Dermis microvascular lymphatic vessel endothelial cell (primary cell): ENCODE measurements at regions not wholly inside any gene's neighbourhood (a gene's known extent, or its start where the extent isn't known, plus 50 kb on each side); places are given as distances from the start of the nearest gene placed in this dataset.
A peak's percentile ranks its signal among the peaks of the same experiment; 100 is the strongest.
"Not testable (repeated sequence)": the region's sequence is repeated elsewhere in the genome, so short reads cannot be mapped to it uniquely, and the experiment has no call there.

Source experiments
- DNase-seq, 2 donors: peaks; one replicate each; pipeline versions ENCODE4 v3.0.0 to v3.0.0-alpha.2; 2010; ENCODE audit warnings: low read depth in 2 of 2

- not testable (repeated sequence) for DNase-seq
Observed at GRCh38 chr5:82434696-82435660, 156.8 kb upstream of the RPS23 start.

GRCh38 chr5:82426464-82427154, 148.5 kb upstream of the RPS23 start:
- DNase-seq = no peak

GRCh38 chr5:82425591-82425990, 147.4 kb upstream of the RPS23 start:
- DNase-seq = peak in 1 of 2 donors; percentile 11

- no peak for DNase-seq
Observed at GRCh38 chr5:82424211-82424610, 146.1 kb upstream of the RPS23 start.

- DNase-seq = peak; percentile 52 to 71
Observed at GRCh38 chr5:82422751-82423181, 144.6 kb upstream of the RPS23 start.

GRCh38 chr5:82422001-82422740, 144.0 kb upstream of the RPS23 start:
- no peak for DNase-seq

GRCh38 chr5:82421119-82421518, 143.0 kb upstream of the RPS23 start:
- peak in 1 of 2 donors; percentile 83 for DNase-seq

GRCh38 chr5:82420524-82420923, 142.4 kb upstream of the RPS23 start:
- not testable (repeated sequence) for DNase-seq

GRCh38 chr5:82419559-82420332, 141.6 kb upstream of the RPS23 start:
- DNase-seq = no peak

- no peak for DNase-seq
Observed at GRCh38 chr5:82418608-82418950, 140.4 kb upstream of the RPS23 start.

GRCh38 chr5:82417776-82418607, 139.8 kb upstream of the RPS23 start:
- DNase-seq = no peak

- no peak for DNase-seq
Observed at GRCh38 chr5:82416512-82416911, 138.4 kb upstream of the RPS23 start.

- DNase-seq = no peak
Observed at GRCh38 chr5:82414041-82414388, 135.9 kb upstream of the RPS23 start.

GRCh38 chr5:82413302-82414040, 135.3 kb upstream of the RPS23 start:
- no peak for DNase-seq

GRCh38 chr5:82408033-82408432, 129.9 kb upstream of the RPS23 start:
- DNase-seq = no peak

- peak; percentile 89 to 99 for DNase-seq
Observed at GRCh38 chr5:82406205-82406773, 128.1 kb upstream of the RPS23 start.

- peak in 1 of 2 donors; percentile 87 for DNase-seq
Observed at GRCh38 chr5:82405618-82406204, 127.6 kb upstream of the RPS23 start.

- peak in 1 of 2 donors; percentile 84 for DNase-seq
Observed at GRCh38 chr5:82405161-82405560, 127.0 kb upstream of the RPS23 start.

- DNase-seq = no peak
Observed at GRCh38 chr5:82404382-82404945, 126.3 kb upstream of the RPS23 start.
